ENCODE measurements at regions not wholly inside any gene's neighbourhood (a gene's known extent, or its start where the extent isn't known, plus 50 kb on each side); places are given as distances from the start of the nearest gene placed in this dataset.

- no peak for DNase-seq
- Histone ChIP-seq H3K9me3 (replicated peaks) (peaks cover 8% of the 10 kb centered on the region), H3K27me3 (ENCODE audit: low read depth) (no peaks in the 10 kb centered on the region), H3K27ac (replicated peaks) (no peak overlapping the region), H3K36me3 (no peaks in the 10 kb centered on the region), H3K4me3 (no peak overlapping the region), H3K4me1 (peaks cover 17% of the 10 kb centered on the region)
- intact Hi-C loops (cut with micrococcal nuclease): no loop called here
- no peak for TF ChIP-seq CTCF (IDR thresholded peaks at IDR 0.05; ENCODE audit: borderline replicate concordance)
Observed at GRCh38 chr6:117143647-117144046, 121.7 kb upstream of the VGLL2 start.

- no peak for DNase-seq
- Histone ChIP-seq H3K9me3 (replicated peaks) (peaks cover 21% of the 10 kb centered on the region), H3K27ac (replicated peaks) (no peak overlapping the region), H3K4me3 (no peak overlapping the region), H3K4me1 (peaks cover 3% of the 10 kb centered on the region), H3K27me3 (ENCODE audit: low read depth) (no peaks in the 10 kb centered on the region), H3K36me3 (no peaks in the 10 kb centered on the region)
- TF ChIP-seq CTCF (IDR thresholded peaks at IDR 0.05; ENCODE audit: borderline replicate concordance): no peak
- intact Hi-C loops (cut with micrococcal nuclease): no loop called here
Observed at GRCh38 chr6:117145940-117146339, 119.4 kb upstream of the VGLL2 start.

- Histone ChIP-seq H3K27me3 (ENCODE audit: low read depth) (no peaks in the 10 kb centered on the region), H3K4me3 (no peak overlapping the region), H3K9me3 (replicated peaks) (peaks cover 32% of the 10 kb centered on the region), H3K36me3 (no peaks in the 10 kb centered on the region), H3K4me1 (no peaks in the 10 kb centered on the region), H3K27ac (replicated peaks) (peak overlapping the region; percentile 62)
- TF ChIP-seq CTCF (IDR thresholded peaks at IDR 0.05; ENCODE audit: borderline replicate concordance): no peak
- intact Hi-C loops (cut with micrococcal nuclease): no loop called here
- DNase-seq: no peak
Observed at GRCh38 chr6:117149324-117149723, 116.0 kb upstream of the VGLL2 start.

- intact Hi-C loops (cut with micrococcal nuclease): no loop called here
- DNase-seq: no peak
- H3K4me1 ChIP-seq: peaks cover 17% of the 10 kb centered on the region
- no peak overlapping the region for H3K4me3 ChIP-seq
- no peak for TF ChIP-seq CTCF (IDR thresholded peaks at IDR 0.05; ENCODE audit: borderline replicate concordance)
- H3K36me3 ChIP-seq: no peaks in the 10 kb centered on the region
- peak overlapping the region; percentile 38 for H3K27ac ChIP-seq (replicated peaks)
- H3K27me3 ChIP-seq (ENCODE audit: low read depth): no peaks in the 10 kb centered on the region
- peaks cover 3% of the 10 kb centered on the region for H3K9me3 ChIP-seq (replicated peaks)
Observed at GRCh38 chr6:117156741-117157140, 108.6 kb upstream of the VGLL2 start.

- Histone ChIP-seq H3K4me3 (no peak overlapping the region), H3K27ac (replicated peaks) (peak overlapping the region; percentile 38), H3K27me3 (ENCODE audit: low read depth) (no peaks in the 10 kb centered on the region), H3K9me3 (replicated peaks) (no peaks in the 10 kb centered on the region), H3K4me1 (peaks cover 17% of the 10 kb centered on the region), H3K36me3 (no peaks in the 10 kb centered on the region)
- no peak for DNase-seq
- TF ChIP-seq CTCF (IDR thresholded peaks at IDR 0.05; ENCODE audit: borderline replicate concordance): no peak
- intact Hi-C loops (cut with micrococcal nuclease): no loop called here
Observed at GRCh38 chr6:117157448-117157847, 107.9 kb upstream of the VGLL2 start.

Data from left ventricle myocardium inferior (tissue), 1 donor.